SW 1271 (cell line): ENCODE measurements at regions not wholly inside any gene's neighbourhood (a gene's known extent, or its start where the extent isn't known, plus 50 kb on each side); places are given as distances from the start of the nearest gene placed in this dataset.
A peak's percentile ranks its signal among the peaks of the same experiment; 100 is the strongest.
"Not testable (repeated sequence)": the region's sequence is repeated elsewhere in the genome, so short reads cannot be mapped to it uniquely, and the experiment has no call there.

Experiments
- DNase-seq, 2 experiments: peaks; one replicate each; lab custom pipeline; 2025; lab: John Stamatoyannopoulos, UW

- DNase-seq, result no peak
Observed at GRCh38 chr1:148357037-148357436, 126.1 kb downstream of the PPIAL4G start.

- no peak for DNase-seq
Observed at GRCh38 chr1:148355976-148356375, 127.1 kb downstream of the PPIAL4G start.

- DNase-seq, result no peak
Observed at GRCh38 chr1:148354913-148355308, 128.2 kb downstream of the PPIAL4G start.

GRCh38 chr1:148354284-148354912, 128.7 kb downstream of the PPIAL4G start:
- DNase-seq, result no peak

GRCh38 chr1:148353461-148354283, 129.4 kb downstream of the PPIAL4G start:
- no peak for DNase-seq

- DNase-seq, result no peak
Observed at GRCh38 chr1:148352470-148353053, 130.5 kb downstream of the PPIAL4G start.

GRCh38 chr1:148347781-148348180, 135.3 kb downstream of the PPIAL4G start:
- DNase-seq, result no peak

- not testable (repeated sequence) for DNase-seq
Observed at GRCh38 chr1:148345659-148346151, 137.4 kb downstream of the PPIAL4G start.

GRCh38 chr1:148344651-148345050, 138.5 kb downstream of the PPIAL4G start:
- DNase-seq, result not testable (repeated sequence)

- DNase-seq, result not testable (repeated sequence)
Observed at GRCh38 chr1:148341729-148342128, 141.4 kb downstream of the PPIAL4G start.

GRCh38 chr1:148336121-148336918, 146.8 kb downstream of the PPIAL4G start:
- not testable (repeated sequence) for DNase-seq

GRCh38 chr1:148334339-148335130, 148.6 kb downstream of the PPIAL4G start:
- peak; percentile 15 to 74 for DNase-seq

GRCh38 chr1:148333875-148334338, 149.2 kb downstream of the PPIAL4G start:
- DNase-seq, result no peak

GRCh38 chr1:148328884-148329283, 154.2 kb downstream of the PPIAL4G start:
- no peak for DNase-seq

- DNase-seq, result not testable (repeated sequence)
Observed at GRCh38 chr1:148325031-148325430, 158.1 kb downstream of the PPIAL4G start.

- DNase-seq, result not testable (repeated sequence)
Observed at GRCh38 chr1:148324465-148324864, 158.6 kb downstream of the PPIAL4G start.

GRCh38 chr1:148320079-148320478, 163.0 kb downstream of the PPIAL4G start:
- DNase-seq, result not testable (repeated sequence)

- no peak for DNase-seq
Observed at GRCh38 chr1:148318904-148319242, 164.2 kb downstream of the PPIAL4G start.

- DNase-seq, result no peak
Observed at GRCh38 chr1:148318123-148318903, 164.8 kb downstream of the PPIAL4G start.

- DNase-seq, result no peak
Observed at GRCh38 chr1:148317288-148317985, 165.4 kb upstream of the NBPF11 start.
